ENCODE measurements at regions not wholly inside any gene's neighbourhood (a gene's known extent, or its start where the extent isn't known, plus 50 kb on each side); places are given as distances from the start of the nearest gene placed in this dataset.

DNA sequence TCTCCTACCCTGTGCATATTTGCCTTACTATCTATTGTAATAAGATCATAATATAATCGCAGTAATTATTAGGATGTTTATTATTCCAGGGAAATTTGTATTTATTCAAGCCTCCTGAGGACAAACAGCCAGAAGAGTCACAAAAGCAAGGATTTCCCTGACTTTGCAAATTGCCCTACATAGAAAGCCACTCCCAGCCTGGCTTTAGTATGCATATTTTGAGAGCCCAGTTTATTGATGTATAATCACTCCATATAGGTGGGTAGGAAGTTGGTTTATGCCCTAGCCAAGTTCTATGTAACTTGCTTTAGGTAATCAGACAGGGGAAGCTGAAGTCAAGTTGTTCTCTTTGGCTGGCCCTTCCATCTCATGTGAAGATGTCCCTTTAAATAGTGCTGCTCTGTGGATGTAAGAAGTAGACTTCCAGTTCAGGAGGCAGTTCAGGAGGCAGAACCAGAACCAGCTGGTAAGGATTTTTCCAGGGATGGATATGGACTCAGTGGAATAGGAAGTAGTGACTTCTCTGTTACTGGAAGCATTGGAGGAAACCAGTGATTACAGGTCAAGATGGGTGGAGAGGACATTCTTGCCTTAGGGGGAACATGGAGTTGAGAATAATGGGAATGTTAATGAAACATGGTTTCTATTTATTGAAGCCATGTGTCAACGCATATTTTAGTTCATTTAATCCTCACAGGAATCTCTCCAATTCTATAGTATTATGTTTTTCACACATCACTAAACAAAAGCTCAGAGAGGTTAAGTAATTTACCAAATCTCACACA is 70.5 kb upstream of the KIT start:
- TF ChIP-seq SP1 (IDR thresholded peaks at IDR 0.05) (no peak), GABPA (IDR thresholded peaks at IDR 0.05 in 1 of 2, conservative IDR thresholded peaks at IDR 0.05 in 1 of 2) (no peak), NR2F2 (IDR thresholded peaks at IDR 0.05) (no peak), RAD21 (IDR thresholded peaks at IDR 0.05) (no peak), JUND (IDR thresholded peaks at IDR 0.05) (no peak), TAF1 (conservative IDR thresholded peaks at IDR 0.05) (no peak), RXRA (IDR thresholded peaks at IDR 0.05) (no peak), FOXA1 (IDR thresholded peaks at IDR 0.05) (no peak), YY1 (IDR thresholded peaks at IDR 0.05) (no peak)
- TF ChIP-seq, protein P1, sequence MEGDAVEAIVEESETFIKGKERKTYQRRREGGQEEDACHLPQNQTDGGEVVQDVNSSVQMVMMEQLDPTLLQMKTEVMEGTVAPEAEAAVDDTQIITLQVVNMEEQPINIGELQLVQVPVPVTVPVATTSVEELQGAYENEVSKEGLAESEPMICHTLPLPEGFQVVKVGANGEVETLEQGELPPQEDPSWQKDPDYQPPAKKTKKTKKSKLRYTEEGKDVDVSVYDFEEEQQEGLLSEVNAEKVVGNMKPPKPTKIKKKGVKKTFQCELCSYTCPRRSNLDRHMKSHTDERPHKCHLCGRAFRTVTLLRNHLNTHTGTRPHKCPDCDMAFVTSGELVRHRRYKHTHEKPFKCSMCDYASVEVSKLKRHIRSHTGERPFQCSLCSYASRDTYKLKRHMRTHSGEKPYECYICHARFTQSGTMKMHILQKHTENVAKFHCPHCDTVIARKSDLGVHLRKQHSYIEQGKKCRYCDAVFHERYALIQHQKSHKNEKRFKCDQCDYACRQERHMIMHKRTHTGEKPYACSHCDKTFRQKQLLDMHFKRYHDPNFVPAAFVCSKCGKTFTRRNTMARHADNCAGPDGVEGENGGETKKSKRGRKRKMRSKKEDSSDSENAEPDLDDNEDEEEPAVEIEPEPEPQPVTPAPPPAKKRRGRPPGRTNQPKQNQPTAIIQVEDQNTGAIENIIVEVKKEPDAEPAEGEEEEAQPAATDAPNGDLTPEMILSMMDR (IDR thresholded peaks at IDR 0.05; ENCODE audit: low read depth, low read length, missing input control), result no peak
- TF ChIP-seq, protein P2, sequence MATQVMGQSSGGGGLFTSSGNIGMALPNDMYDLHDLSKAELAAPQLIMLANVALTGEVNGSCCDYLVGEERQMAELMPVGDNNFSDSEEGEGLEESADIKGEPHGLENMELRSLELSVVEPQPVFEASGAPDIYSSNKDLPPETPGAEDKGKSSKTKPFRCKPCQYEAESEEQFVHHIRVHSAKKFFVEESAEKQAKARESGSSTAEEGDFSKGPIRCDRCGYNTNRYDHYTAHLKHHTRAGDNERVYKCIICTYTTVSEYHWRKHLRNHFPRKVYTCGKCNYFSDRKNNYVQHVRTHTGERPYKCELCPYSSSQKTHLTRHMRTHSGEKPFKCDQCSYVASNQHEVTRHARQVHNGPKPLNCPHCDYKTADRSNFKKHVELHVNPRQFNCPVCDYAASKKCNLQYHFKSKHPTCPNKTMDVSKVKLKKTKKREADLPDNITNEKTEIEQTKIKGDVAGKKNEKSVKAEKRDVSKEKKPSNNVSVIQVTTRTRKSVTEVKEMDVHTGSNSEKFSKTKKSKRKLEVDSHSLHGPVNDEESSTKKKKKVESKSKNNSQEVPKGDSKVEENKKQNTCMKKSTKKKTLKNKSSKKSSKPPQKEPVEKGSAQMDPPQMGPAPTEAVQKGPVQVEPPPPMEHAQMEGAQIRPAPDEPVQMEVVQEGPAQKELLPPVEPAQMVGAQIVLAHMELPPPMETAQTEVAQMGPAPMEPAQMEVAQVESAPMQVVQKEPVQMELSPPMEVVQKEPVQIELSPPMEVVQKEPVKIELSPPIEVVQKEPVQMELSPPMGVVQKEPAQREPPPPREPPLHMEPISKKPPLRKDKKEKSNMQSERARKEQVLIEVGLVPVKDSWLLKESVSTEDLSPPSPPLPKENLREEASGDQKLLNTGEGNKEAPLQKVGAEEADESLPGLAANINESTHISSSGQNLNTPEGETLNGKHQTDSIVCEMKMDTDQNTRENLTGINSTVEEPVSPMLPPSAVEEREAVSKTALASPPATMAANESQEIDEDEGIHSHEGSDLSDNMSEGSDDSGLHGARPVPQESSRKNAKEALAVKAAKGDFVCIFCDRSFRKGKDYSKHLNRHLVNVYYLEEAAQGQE (IDR thresholded peaks at IDR 0.05), result no peak
- TF ChIP-seq, protein P3, sequence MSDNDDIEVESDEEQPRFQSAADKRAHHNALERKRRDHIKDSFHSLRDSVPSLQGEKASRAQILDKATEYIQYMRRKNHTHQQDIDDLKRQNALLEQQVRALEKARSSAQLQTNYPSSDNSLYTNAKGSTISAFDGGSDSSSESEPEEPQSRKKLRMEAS (IDR thresholded peaks at IDR 0.05), result no peak
- TF ChIP-seq, protein P4, sequence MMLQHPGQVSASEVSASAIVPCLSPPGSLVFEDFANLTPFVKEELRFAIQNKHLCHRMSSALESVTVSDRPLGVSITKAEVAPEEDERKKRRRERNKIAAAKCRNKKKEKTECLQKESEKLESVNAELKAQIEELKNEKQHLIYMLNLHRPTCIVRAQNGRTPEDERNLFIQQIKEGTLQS (IDR thresholded peaks at IDR 0.05), result no peak
